Liver (tissue), 8 donors: ENCODE measurements at regions not wholly inside any gene's neighbourhood (a gene's known extent, or its start where the extent isn't known, plus 50 kb on each side); places are given as distances from the start of the nearest gene placed in this dataset.

Experiments used
- DNase-seq: peaks from one replicate; pipeline ENCODE4 v3.0.0-alpha.2; 2017; ENCODE audit warnings: low spot score
- H3K27ac ChIP-seq, 2 donors: one replicate each; pipeline ENCODE4 v1.7.0; 2013; ENCODE audit warnings: inconsistent platforms in 2 of 2, low read length in 2 of 2, control low read depth in 1 of 2, low read depth in 1 of 2, mild to moderate bottlenecking in 1 of 2
- H3K27me3 ChIP-seq, 4 donors: one replicate each; pipeline versions ENCODE4 v1.6.1 to v1.7.0; 2013; ENCODE audit warnings: low read length in 3 of 4, inconsistent platforms in 1 of 4, mild to moderate bottlenecking in 1 of 4, moderate library complexity in 1 of 4; ENCODE audit not compliant: control insufficient read depth in 4 of 4, insufficient read depth in 4 of 4
- H3K36me3 ChIP-seq, 4 donors: one replicate each; pipeline versions ENCODE4 v1.6.1 to v1.7.0; 2013; ENCODE audit warnings: low read length in 3 of 4, mild to moderate bottlenecking in 3 of 4, low read depth in 1 of 4, moderate library complexity in 1 of 4; ENCODE audit not compliant: control insufficient read depth in 4 of 4, insufficient read depth in 3 of 4
- H3K4me1 ChIP-seq, 4 donors: one replicate each; pipeline versions ENCODE4 v1.6.1 to v1.7.0; 2013; ENCODE audit warnings: low read length in 3 of 4, mild to moderate bottlenecking in 3 of 4, moderate library complexity in 1 of 4; ENCODE audit not compliant: control insufficient read depth in 4 of 4, insufficient read depth in 4 of 4
- H3K4me3 ChIP-seq, 3 donors: one replicate each; pipeline versions ENCODE4 v1.6.1 to v1.7.0; 2013; ENCODE audit warnings: low read length in 3 of 3, control low read depth in 1 of 3, low read depth in 1 of 3, mild to moderate bottlenecking in 1 of 3
- H3K9ac ChIP-seq, 2 donors: one replicate each; pipeline ENCODE4 v1.7.0; 2013; ENCODE audit warnings: low read length in 2 of 2, mild to moderate bottlenecking in 2 of 2, moderate library complexity in 2 of 2, control low read depth in 1 of 2, low read depth in 1 of 2
- H3K9me3 ChIP-seq, 4 donors: one replicate each; pipeline versions ENCODE4 v1.6.1 to v1.7.0; 2013; ENCODE audit warnings: low read length in 3 of 4; ENCODE audit not compliant: control insufficient read depth in 4 of 4
- ATF3 ChIP-seq: IDR thresholded peaks from 2 replicates; pipeline ENCODE4 v1.6.1; 2016; ENCODE audit warnings: antibody characterized with exemption
- CTCF ChIP-seq: fragments of 150-350 bp; IDR thresholded peaks from 2 replicates; pipeline ENCODE4 v1.5.1; 2017; ENCODE audit warnings: improper control_type of control experiment, low read depth, low read length; ENCODE audit not compliant: missing input control
- EGR1 ChIP-seq, 2 donors: IDR thresholded peaks; 2 replicates each; pipeline ENCODE4 v1.6.1; 2016 to 2018; ENCODE audit warnings: antibody characterized with exemption in 2 of 2, low read depth in 2 of 2
- FOXA1 ChIP-seq: IDR thresholded peaks from 2 replicates; pipeline ENCODE4 v1.6.1; 2016; ENCODE audit warnings: antibody characterized with exemption
- FOXA2 ChIP-seq: IDR thresholded peaks from 2 replicates; pipeline ENCODE4 v1.6.1; 2016; ENCODE audit warnings: antibody characterized with exemption
- GABPA ChIP-seq, 2 donors: IDR thresholded peaks in 1 of 2; conservative IDR thresholded peaks in 1 of 2; 2 replicates each; pipeline ENCODE4 v1.6.1; 2016; ENCODE audit warnings: antibody characterized with exemption in 2 of 2, mild to moderate bottlenecking in 1 of 2, moderate library complexity in 1 of 2
- HNF4A ChIP-seq, 2 donors: conservative IDR thresholded peaks; 2 replicates each; pipeline ENCODE4 v1.6.1; 2016; ENCODE audit warnings: antibody characterized with exemption in 2 of 2, mild to moderate bottlenecking in 2 of 2
- HNF4G ChIP-seq: IDR thresholded peaks from 2 replicates; pipeline ENCODE4 v1.6.1; 2016; ENCODE audit warnings: antibody characterized with exemption
- JUND ChIP-seq, 2 donors: IDR thresholded peaks; 2 replicates each; pipeline ENCODE4 v1.6.1; 2016; ENCODE audit warnings: antibody characterized with exemption in 2 of 2
- MAX ChIP-seq: IDR thresholded peaks from 2 replicates; pipeline ENCODE4 v1.6.1; 2016; ENCODE audit warnings: antibody characterized with exemption
- NR2F2 ChIP-seq: IDR thresholded peaks from 2 replicates; pipeline ENCODE4 v1.6.1; 2016; ENCODE audit warnings: antibody characterized with exemption
- RAD21 ChIP-seq, 2 donors: IDR thresholded peaks; 2 replicates each; pipeline ENCODE4 v1.6.1; 2016; ENCODE audit warnings: antibody characterized with exemption in 2 of 2, mild to moderate bottlenecking in 2 of 2
- REST ChIP-seq: IDR thresholded peaks from 2 replicates; pipeline ENCODE4 v1.6.1; 2016; ENCODE audit warnings: antibody characterized with exemption, mild to moderate bottlenecking
- RXRA ChIP-seq, 2 donors: IDR thresholded peaks; 2 replicates each; pipeline ENCODE4 v1.6.1; 2017 to 2018; ENCODE audit warnings: antibody characterized with exemption in 2 of 2, mild to moderate bottlenecking in 1 of 2
- SP1 ChIP-seq: IDR thresholded peaks from 2 replicates; pipeline ENCODE4 v1.6.1; 2018; ENCODE audit warnings: antibody characterized with exemption, mild to moderate bottlenecking
- TAF1 ChIP-seq: conservative IDR thresholded peaks from 2 replicates; pipeline ENCODE4 v1.6.1; 2016; ENCODE audit warnings: antibody characterized with exemption, mild to moderate bottlenecking
- YY1 ChIP-seq: IDR thresholded peaks from 2 replicates; pipeline ENCODE4 v1.6.1; 2016; ENCODE audit warnings: antibody characterized with exemption, mild to moderate bottlenecking
- whole genome bisulfite sequencing: extraction: QIAGEN DNeasy Blood & Tissue Kit; methylation state at CpG from one replicate; pipeline ENCODE4 v1.1.7; 2013; 5-methylcytosine and 5-hydroxymethylcytosine counted together
- TF ChIP-seq, protein P1 (sequence below): IDR thresholded peaks from 2 replicates; pipeline ENCODE4 v1.6.1; 2016; ENCODE audit warnings: antibody characterized with exemption
- donor health status: healthy.
- donor health status: healthy.
- donor health status: healthy.
- donor health status: healthy.
- donor health status: healthy.

- Histone ChIP-seq H3K36me3 (no peaks in the 10 kb centered on the region), H3K9me3 (no peaks in the 10 kb centered on the region), H3K9ac (no peak overlapping the region), H3K27ac (no peak overlapping the region), H3K27me3 (no peaks in the 10 kb centered on the region), H3K4me3 (no peak overlapping the region), H3K4me1 (peaks cover 2 to 5% (median 4%) of the 10 kb centered on the region in 4 donors)
- no peak for DNase-seq
- TF ChIP-seq CTCF = no peak
- WGBS = 63% methylated on average over 5 of the region's 5 CpGs
Observed at GRCh38 chrX:13383907-13384306, 64.1 kb upstream of the ATXN3L start.

DNA sequence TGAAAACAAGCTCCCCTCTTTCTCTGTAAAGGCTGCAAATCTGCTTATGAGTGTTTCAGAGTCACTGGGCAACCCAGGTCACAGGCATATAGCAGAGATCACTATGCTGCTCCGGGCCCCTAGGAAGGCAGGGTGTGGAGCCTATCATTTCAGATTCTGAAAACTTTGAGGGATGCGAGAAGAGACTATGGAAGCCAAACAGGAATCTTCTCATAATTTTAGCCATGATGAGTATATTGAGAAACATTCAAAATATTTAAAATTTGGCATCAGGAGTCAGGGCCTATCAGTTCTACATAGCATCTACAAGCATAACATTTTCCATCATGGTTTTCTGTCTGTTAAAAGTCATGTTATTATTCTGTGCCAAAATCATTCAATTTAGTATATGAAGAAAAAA lies 61.7 kb upstream of the ATXN3L start:
- Histone ChIP-seq H3K9me3 (no peaks in the 10 kb centered on the region), H3K36me3 (no peaks in the 10 kb centered on the region), H3K27ac (no peak overlapping the region), H3K27me3 (no peaks in the 10 kb centered on the region), H3K4me1 (peaks cover 2 to 8% (median 4%) of the 10 kb centered on the region in 4 donors), H3K4me3 (no peak overlapping the region), H3K9ac (no peak overlapping the region)
- no peak for DNase-seq
- no peak for TF ChIP-seq GABPA (IDR thresholded peaks at IDR 0.05 in 1 of 2, conservative IDR thresholded peaks at IDR 0.05 in 1 of 2)
- TF ChIP-seq RAD21 (IDR thresholded peaks at IDR 0.05) = no peak
- no peak for TF ChIP-seq YY1
- TF ChIP-seq TAF1 = no peak
- TF ChIP-seq HNF4G = no peak
- TF ChIP-seq FOXA1 = no peak
- no peak for TF ChIP-seq NR2F2
- WGBS = 83% methylated on average over 2 of the region's 2 CpGs

GRCh38 chrX:13380211-13380610 lies 60.4 kb upstream of the ATXN3L start:
- Histone ChIP-seq H3K9ac (no peak overlapping the region), H3K9me3 (no peaks in the 10 kb centered on the region), H3K36me3 (no peaks in the 10 kb centered on the region), H3K27me3 (no peaks in the 10 kb centered on the region), H3K4me3 (no peak overlapping the region), H3K27ac (no peak overlapping the region), H3K4me1 (peaks cover 2 to 8% (median 4%) of the 10 kb centered on the region in 4 donors)
- no peak for DNase-seq
- TF ChIP-seq RAD21 (IDR thresholded peaks at IDR 0.05) (no peak), GABPA (IDR thresholded peaks at IDR 0.05 in 1 of 2, conservative IDR thresholded peaks at IDR 0.05 in 1 of 2) (no peak), FOXA1 (no peak), HNF4A (conservative IDR thresholded peaks at IDR 0.05) (no peak), NR2F2 (no peak), RXRA (IDR thresholded peaks at IDR 0.05) (no peak), YY1 (no peak), MAX (no peak), ATF3 (no peak), TAF1 (no peak), CTCF (no peak), SP1 (no peak), FOXA2 (no peak), JUND (IDR thresholded peaks at IDR 0.05) (no peak), EGR1 (IDR thresholded peaks at IDR 0.05; ENCODE audit: low read depth in 2 of 2) (no peak), REST (no peak)
- TF ChIP-seq, protein P1, sequence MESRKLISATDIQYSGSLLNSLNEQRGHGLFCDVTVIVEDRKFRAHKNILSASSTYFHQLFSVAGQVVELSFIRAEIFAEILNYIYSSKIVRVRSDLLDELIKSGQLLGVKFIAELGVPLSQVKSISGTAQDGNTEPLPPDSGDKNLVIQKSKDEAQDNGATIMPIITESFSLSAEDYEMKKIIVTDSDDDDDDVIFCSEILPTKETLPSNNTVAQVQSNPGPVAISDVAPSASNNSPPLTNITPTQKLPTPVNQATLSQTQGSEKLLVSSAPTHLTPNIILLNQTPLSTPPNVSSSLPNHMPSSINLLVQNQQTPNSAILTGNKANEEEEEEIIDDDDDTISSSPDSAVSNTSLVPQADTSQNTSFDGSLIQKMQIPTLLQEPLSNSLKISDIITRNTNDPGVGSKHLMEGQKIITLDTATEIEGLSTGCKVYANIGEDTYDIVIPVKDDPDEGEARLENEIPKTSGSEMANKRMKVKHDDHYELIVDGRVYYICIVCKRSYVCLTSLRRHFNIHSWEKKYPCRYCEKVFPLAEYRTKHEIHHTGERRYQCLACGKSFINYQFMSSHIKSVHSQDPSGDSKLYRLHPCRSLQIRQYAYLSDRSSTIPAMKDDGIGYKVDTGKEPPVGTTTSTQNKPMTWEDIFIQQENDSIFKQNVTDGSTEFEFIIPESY = no peak
- WGBS = 47% methylated on average over 2 of the region's 2 CpGs
